PFSK-1 (cell line): ENCODE measurements at regions not wholly inside any gene's neighbourhood (a gene's known extent, or its start where the extent isn't known, plus 50 kb on each side); places are given as distances from the start of the nearest gene placed in this dataset.

ENCODE experiments used
- FOXP2 ChIP-seq: optimal IDR thresholded peaks from 2 replicates; pipeline ENCODE3; 2011; ENCODE audit warnings: borderline replicate concordance, control low read depth, inconsistent platforms; ENCODE audit not compliant: insufficient read depth; ENCODE audit errors: extremely low read length, extremely low read depth
- POLR2AphosphoS5 ChIP-seq: IDR thresholded peaks from 2 replicates; pipeline ENCODE4 v1.6.1; 2012; ENCODE audit warnings: low read depth, mild to moderate bottlenecking, control low read depth, low read length, moderate library complexity
- SIN3A ChIP-seq: IDR thresholded peaks from 2 replicates; pipeline ENCODE4 v1.6.1; 2012; ENCODE audit warnings: mild to moderate bottlenecking, low read length, moderate library complexity, borderline replicate concordance; ENCODE audit not compliant: insufficient read depth
- TAF1 ChIP-seq: IDR thresholded peaks from 2 replicates; pipeline ENCODE4 v1.6.1; 2012; ENCODE audit warnings: low read length, control low read depth, borderline replicate concordance; ENCODE audit not compliant: insufficient read depth
- TF ChIP-seq, protein P1 (sequence below), 2 experiments: IDR thresholded peaks; 2 replicates each; pipeline versions ENCODE4 v1.6.1 to v1.8.0; 2011 to 2012; ENCODE audit warnings: low read depth in 2 of 2, low read length in 2 of 2, control low read depth in 1 of 2, inconsistent platforms in 1 of 2, mild to moderate bottlenecking in 1 of 2, moderate library complexity in 1 of 2; ENCODE audit not compliant: insufficient read depth in 1 of 2

DNA sequence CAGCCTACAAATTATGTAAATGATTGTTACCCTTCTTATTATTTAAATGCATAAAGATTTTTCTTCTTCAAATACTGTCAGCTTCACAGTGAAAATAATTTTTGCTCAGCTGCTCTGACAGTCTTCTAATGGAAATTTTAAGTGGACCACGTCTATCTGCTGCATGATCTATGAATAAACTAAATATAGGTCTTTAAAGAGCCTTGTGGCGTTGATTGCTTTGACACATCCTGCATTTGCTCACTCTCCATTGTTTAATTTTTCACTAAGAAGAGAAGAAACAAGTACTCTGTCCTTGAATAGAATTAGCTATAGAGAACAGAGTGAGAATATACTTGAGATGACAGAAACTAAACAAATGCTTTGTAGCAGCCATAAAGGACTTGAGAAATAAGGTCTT is 826.1 kb downstream of the MRPL39 start:
- TF ChIP-seq, protein P1, sequence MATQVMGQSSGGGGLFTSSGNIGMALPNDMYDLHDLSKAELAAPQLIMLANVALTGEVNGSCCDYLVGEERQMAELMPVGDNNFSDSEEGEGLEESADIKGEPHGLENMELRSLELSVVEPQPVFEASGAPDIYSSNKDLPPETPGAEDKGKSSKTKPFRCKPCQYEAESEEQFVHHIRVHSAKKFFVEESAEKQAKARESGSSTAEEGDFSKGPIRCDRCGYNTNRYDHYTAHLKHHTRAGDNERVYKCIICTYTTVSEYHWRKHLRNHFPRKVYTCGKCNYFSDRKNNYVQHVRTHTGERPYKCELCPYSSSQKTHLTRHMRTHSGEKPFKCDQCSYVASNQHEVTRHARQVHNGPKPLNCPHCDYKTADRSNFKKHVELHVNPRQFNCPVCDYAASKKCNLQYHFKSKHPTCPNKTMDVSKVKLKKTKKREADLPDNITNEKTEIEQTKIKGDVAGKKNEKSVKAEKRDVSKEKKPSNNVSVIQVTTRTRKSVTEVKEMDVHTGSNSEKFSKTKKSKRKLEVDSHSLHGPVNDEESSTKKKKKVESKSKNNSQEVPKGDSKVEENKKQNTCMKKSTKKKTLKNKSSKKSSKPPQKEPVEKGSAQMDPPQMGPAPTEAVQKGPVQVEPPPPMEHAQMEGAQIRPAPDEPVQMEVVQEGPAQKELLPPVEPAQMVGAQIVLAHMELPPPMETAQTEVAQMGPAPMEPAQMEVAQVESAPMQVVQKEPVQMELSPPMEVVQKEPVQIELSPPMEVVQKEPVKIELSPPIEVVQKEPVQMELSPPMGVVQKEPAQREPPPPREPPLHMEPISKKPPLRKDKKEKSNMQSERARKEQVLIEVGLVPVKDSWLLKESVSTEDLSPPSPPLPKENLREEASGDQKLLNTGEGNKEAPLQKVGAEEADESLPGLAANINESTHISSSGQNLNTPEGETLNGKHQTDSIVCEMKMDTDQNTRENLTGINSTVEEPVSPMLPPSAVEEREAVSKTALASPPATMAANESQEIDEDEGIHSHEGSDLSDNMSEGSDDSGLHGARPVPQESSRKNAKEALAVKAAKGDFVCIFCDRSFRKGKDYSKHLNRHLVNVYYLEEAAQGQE (IDR thresholded peaks at IDR 0.05; ENCODE audit: insufficient read depth in 1 of 2, low read depth in 2 of 2, low read length in 2 of 2), result no peak
- no peak for TF ChIP-seq TAF1
- no peak for TF ChIP-seq SIN3A
- TF ChIP-seq POLR2AphosphoS5, result no peak
- TF ChIP-seq FOXP2, result no peak

DNA sequence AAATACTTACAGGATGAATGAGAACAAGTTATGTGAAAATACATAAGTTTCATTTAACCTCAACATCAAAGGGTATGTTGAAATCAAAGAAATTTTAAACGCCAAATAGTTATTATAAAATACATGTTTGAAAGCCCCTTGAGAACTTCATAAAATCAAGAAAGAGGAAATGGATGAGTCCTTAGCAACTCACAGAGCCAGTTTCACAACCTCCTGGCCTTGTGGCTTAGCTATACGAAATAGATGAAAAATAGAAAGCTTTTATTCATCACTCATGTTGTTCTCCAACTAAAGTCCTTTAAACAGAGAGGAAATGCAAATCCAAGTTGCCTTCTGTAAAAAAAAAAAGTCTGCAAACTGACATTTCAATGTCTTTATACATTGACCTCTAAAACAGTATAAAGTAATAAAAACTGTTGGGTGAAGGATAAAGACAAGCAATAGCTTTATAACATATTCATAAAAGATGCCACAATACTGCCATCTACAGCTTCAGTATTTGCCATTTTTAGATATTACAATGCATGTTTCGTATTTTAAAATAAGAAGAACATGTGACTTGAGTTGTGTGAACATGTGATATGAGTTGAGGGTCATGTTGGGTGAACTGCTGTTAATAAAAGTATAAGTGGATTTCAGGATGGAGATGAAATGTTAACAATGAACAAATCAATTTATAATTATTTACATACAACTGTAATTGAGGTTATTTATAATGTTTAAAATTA is 847.8 kb downstream of the MRPL39 start:
- no peak for TF ChIP-seq TAF1
- no peak for TF ChIP-seq POLR2AphosphoS5
- no peak for TF ChIP-seq FOXP2
- TF ChIP-seq, protein P1 (IDR thresholded peaks at IDR 0.05; ENCODE audit: insufficient read depth in 1 of 2, low read depth in 2 of 2, low read length in 2 of 2), result no peak
- no peak for TF ChIP-seq SIN3A

DNA sequence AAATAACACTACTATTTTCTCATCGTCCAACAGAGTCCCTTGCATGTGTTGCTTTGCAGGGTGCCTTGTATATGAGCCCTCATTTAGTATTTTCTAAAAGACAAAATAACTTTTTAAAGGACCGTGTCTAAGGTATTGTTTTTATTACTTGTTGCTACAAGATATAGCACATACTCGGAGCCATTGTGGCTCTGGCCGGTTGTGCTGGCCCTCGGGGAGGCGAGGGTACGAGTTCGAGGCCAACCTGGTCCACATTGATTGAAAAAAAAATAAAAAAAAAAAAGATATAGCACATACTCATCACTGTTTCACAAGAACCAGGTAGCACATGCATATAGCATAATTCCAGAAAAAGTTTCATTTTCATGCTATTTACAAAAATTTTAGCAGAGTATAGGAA is 869.2 kb downstream of the MRPL39 start:
- no peak for TF ChIP-seq SIN3A
- no peak for TF ChIP-seq POLR2AphosphoS5
- TF ChIP-seq, protein P1 (IDR thresholded peaks at IDR 0.05; ENCODE audit: insufficient read depth in 1 of 2, low read depth in 2 of 2, low read length in 2 of 2), result no peak
- TF ChIP-seq FOXP2, result no peak
- TF ChIP-seq TAF1, result no peak

DNA sequence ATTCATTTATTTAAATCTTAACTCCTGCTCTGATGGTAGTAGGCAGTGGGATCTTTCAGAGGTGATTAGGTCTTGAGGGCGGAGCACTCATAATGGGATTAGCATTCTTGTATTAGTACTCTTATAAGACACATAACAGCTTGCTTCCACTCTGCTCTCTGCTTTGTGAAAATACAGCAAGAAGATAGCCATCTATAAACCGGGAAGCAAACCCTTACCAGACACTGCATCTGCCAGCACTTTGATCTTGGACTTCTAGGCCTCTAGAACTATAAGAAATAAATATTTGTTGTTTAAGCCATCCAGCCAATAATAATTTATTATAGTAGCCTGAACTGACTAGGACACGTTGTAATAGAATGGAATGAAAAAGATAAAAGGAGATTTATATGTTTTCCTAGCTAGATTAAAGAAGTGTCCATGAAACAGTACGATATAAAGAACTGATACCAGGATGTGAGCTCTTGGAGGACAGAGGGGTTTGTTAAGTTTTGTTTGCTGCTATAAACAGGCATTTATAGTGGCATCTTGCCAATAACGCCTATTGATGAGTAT is 869.9 kb downstream of the MRPL39 start:
- TF ChIP-seq, protein P1 (IDR thresholded peaks at IDR 0.05; ENCODE audit: insufficient read depth in 1 of 2, low read depth in 2 of 2, low read length in 2 of 2), result no peak
- no peak for TF ChIP-seq TAF1
- TF ChIP-seq POLR2AphosphoS5, result no peak
- TF ChIP-seq FOXP2, result no peak
- TF ChIP-seq SIN3A, result no peak
